Neural crest cell (in vitro differentiated cells): ENCODE measurements at regions not wholly inside any gene's neighbourhood (a gene's known extent, or its start where the extent isn't known, plus 50 kb on each side); places are given as distances from the start of the nearest gene placed in this dataset.

Experiments
- DNase-seq: peaks from one replicate; pipeline ENCODE4 v3.0.0; 2021; ENCODE audit warnings: low read depth, mixed read lengths, low spot score
- H3K27ac Mint-ChIP-seq: one replicate; pipeline ENCODE4 v1.8.0; 2021; ENCODE audit warnings: mild to moderate bottlenecking, mixed read lengths; ENCODE audit not compliant: unreplicated experiment
- H3K27me3 Mint-ChIP-seq: 2 replicates; pipeline ENCODE4 v1.8.0; 2021; ENCODE audit warnings: low read depth, mild to moderate bottlenecking, mixed read lengths
- H3K36me3 Mint-ChIP-seq: 2 replicates; pipeline ENCODE4 v1.8.0; 2021; ENCODE audit warnings: low read depth, mild to moderate bottlenecking, mixed read lengths
- H3K4me1 Mint-ChIP-seq: 2 replicates; pipeline ENCODE4 v1.8.0; 2021; ENCODE audit warnings: mixed read lengths
- H3K4me3 Mint-ChIP-seq: one replicate; pipeline ENCODE4 v1.8.0; 2021; ENCODE audit warnings: mild to moderate bottlenecking, mixed read lengths
- H3K9me3 Mint-ChIP-seq: 2 replicates; pipeline ENCODE4 v1.8.0; 2021; ENCODE audit warnings: mixed read lengths
- CTCF ChIP-seq: fragments of 200-600 bp; sonication (generic); conservative IDR thresholded peaks from 2 replicates; pipeline ENCODE4 v1.5.0; 2021; ENCODE audit warnings: antibody characterized with exemption, mild to moderate bottlenecking

GRCh38 chr12:107386569-107386968 lies 293.2 kb upstream of the CRY1 start:
- H3K9me3 Mint-ChIP-seq: no peaks in the 10 kb centered on the region
- peaks cover 4% of the 10 kb centered on the region for H3K4me1 Mint-ChIP-seq
- TF ChIP-seq CTCF: no peak
- H3K4me3 Mint-ChIP-seq: no peak overlapping the region
- H3K27me3 Mint-ChIP-seq: peaks cover 6% of the 10 kb centered on the region
- DNase-seq: no peak
- H3K36me3 Mint-ChIP-seq: no peaks in the 10 kb centered on the region
- no peak overlapping the region for H3K27ac Mint-ChIP-seq

- Mint-ChIP-seq H3K27me3 (peaks cover 6% of the 10 kb centered on the region), H3K27ac (no peak overlapping the region), H3K4me1 (peaks cover 10% of the 10 kb centered on the region), H3K9me3 (no peaks in the 10 kb centered on the region), H3K36me3 (no peaks in the 10 kb centered on the region), H3K4me3 (no peak overlapping the region)
- TF ChIP-seq CTCF: no peak
- no peak for DNase-seq
Observed at GRCh38 chr12:107388263-107388662, 294.9 kb upstream of the CRY1 start.

- Mint-ChIP-seq H3K9me3 (no peaks in the 10 kb centered on the region), H3K4me3 (no peak overlapping the region), H3K27ac (no peak overlapping the region), H3K4me1 (peaks cover 10% of the 10 kb centered on the region), H3K36me3 (no peaks in the 10 kb centered on the region), H3K27me3 (peaks cover 4% of the 10 kb centered on the region)
- TF ChIP-seq CTCF: no peak
- DNase-seq: no peak
Observed at GRCh38 chr12:107390414-107390813, 295.2 kb upstream of the PWP1 start.

GRCh38 chr12:107393043-107393717 lies 292.4 kb upstream of the PWP1 start:
- no peaks in the 10 kb centered on the region for H3K9me3 Mint-ChIP-seq
- H3K36me3 Mint-ChIP-seq: no peaks in the 10 kb centered on the region
- H3K27me3 Mint-ChIP-seq: peaks cover 4% of the 10 kb centered on the region
- H3K27ac Mint-ChIP-seq: no peak overlapping the region
- H3K4me3 Mint-ChIP-seq: no peak overlapping the region
- H3K4me1 Mint-ChIP-seq: peaks cover 23% of the 10 kb centered on the region
- DNase-seq: no peak
- no peak for TF ChIP-seq CTCF

- Mint-ChIP-seq H3K4me3 (no peak overlapping the region), H3K36me3 (no peaks in the 10 kb centered on the region), H3K27me3 (no peaks in the 10 kb centered on the region), H3K27ac (no peak overlapping the region), H3K4me1 (peaks cover 36% of the 10 kb centered on the region), H3K9me3 (no peaks in the 10 kb centered on the region)
- no peak for TF ChIP-seq CTCF
- DNase-seq: no peak
Observed at GRCh38 chr12:107394693-107395092, 290.9 kb upstream of the PWP1 start.

- Mint-ChIP-seq H3K27me3 (no peaks in the 10 kb centered on the region), H3K9me3 (no peaks in the 10 kb centered on the region), H3K4me1 (peaks cover 45% of the 10 kb centered on the region), H3K27ac (no peak overlapping the region), H3K4me3 (no peak overlapping the region), H3K36me3 (no peaks in the 10 kb centered on the region)
- TF ChIP-seq CTCF: no peak
- DNase-seq: no peak
Observed at GRCh38 chr12:107395817-107396216, 289.8 kb upstream of the PWP1 start.
